Bone marrow (tissue), 2 donors: ENCODE measurements at regions not wholly inside any gene's neighbourhood (a gene's known extent, or its start where the extent isn't known, plus 50 kb on each side); places are given as distances from the start of the nearest gene placed in this dataset.

ENCODE experiments used
- DNase-seq, 2 donors: peaks; one replicate each; lab custom pipeline; 2025; lab: John Stamatoyannopoulos, UW

DNA sequence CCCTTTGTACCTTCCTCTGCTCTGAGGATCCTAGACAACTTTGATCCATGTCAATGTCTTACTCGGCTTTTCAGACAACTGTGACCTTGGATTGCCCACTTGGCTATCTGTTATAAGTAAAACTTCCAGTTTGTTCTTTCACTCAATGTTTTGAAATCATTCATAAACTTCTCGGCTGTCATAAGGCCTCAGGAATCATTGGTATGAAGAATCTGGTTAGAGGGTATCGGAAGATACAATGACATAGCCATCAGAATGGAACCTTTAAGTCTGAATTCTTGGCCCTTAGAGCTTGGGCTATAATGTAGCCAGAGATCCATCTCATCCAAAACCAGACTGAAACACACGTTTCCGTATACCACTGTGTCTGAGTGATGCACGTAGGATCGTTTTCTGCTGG is 59.0 kb upstream of the WDR1 start:
- no peak for DNase-seq

DNA sequence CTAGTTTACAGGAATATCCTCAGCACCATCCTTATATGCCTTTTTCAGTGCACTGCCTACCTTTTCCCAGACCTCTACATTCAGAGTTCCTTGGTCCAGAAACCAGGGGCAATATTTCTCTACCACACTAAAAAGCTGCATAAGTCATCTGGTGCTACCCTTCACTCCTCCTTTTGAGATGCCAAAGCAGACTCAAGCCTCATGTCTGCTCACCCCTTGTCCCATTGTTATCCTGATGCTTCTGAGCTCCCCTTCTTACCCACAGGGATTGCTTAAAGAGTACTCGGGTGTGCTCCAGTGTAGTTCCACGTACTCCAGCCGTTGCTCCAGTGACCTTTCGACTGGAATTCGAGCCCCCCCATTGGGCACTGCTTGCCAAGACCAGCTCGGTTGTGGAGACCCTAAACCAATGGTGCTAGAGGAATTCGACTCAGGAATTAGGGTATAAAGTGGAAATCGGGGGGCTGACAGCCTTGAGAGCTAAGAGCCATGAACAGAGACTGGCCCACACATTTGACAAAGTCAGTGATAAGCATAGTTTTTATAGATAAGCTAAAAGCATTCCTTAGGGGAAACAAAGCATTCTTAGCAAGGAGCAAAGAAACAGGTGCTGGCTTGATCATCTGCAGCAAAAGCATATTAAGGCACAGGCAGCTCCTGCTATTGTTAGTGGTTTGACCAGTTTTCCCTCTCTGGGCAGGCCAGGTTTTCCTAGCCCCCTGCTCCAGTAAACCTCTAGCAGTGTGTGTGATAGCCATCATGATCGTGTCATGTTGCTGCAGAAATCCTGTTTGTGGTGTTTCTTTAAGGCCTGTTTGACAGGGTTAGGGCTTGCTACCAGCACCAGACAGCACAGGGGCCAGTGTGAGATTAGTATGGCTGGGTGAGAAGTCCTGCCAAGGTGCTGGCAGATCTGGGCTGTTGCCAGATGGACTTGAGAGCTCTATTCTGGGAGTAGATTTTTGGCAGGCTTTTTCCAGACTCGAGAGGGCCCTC is 57.5 kb upstream of the WDR1 start:
- no peak for DNase-seq

DNA sequence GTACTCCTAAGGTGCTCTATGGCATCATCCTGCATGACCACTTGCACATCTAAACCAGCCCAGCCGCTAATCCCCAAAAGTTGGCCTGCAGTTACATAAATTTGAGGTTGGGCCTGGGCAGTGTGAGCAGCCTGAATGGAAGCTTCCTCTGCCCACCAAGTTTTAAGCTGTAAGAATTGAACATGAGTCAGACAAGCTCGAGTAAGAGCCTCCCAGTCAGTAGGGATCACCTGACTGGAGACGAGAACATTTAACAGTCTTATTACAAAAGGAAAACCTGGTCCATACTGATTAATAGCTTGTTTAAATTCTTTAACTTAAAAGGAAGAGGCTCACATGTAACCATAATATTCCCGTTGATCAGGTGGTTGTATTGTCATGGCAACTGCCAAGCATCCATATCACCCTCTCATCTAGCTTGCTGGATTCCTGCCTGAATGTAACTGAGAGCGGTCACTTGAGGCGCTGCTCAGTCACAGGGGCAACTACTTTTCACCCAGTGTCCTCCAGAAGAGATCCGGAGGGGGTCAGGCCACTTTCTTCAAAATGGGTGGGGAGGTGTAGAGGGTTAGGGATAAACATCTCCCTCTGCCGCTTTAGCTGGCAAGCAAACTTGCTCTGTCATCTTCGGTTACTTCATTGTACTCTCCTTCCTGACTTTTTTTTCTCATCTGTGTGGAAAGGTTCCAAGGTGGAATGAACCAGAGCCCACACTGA is 56.6 kb upstream of the WDR1 start:
- DNase-seq: peak in 1 of 2 donors; percentile 21

DNA sequence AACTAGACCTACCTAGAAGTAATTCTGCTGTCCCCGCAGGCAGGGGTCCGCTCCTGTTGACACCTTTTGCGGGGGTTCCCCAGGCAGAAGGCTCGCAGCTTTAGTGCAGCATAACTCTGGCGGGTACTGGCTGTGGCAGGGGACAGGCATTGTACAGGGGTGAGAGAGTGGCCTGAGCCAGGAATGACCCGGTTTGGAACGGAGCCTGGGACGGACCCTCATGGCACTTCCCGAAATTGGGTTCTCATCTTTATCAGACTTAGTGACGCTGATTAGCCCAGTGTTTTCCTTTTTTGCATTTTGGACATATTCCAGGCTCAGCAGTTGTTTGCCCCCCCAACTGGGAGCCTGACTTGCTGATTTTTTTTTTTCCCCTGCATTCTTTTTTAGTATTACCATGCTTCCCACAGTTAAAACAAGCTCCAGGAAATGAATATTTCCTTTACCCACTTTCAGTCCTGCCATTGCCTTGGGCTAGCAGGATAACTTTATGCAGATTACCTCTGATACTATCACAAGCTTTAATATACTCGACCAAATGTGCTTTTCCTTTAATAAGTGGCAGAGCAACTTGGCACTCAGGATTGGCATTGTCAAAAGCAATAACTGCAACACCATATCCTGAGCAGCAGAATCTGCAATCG is 55.8 kb upstream of the WDR1 start:
- no peak for DNase-seq

DNA sequence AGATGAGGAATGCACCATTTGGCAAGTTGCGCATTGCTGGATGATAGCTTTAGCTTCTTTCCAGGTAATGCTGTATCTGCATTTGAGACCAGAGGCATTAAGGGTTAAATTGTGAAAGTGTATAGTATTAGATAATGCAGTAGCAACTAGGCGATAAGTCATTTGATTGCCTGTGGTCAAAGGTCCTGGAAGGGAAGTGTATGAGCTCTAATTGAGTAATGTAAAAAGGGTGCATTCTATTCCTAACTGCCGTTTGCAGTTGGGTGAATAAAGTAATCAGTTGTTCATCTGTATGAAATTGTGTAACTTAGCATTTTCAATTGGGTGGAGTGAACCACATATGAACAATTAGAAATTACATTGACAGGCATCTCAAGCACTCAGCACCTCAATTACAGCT is 54.5 kb upstream of the WDR1 start:
- no peak for DNase-seq

DNA sequence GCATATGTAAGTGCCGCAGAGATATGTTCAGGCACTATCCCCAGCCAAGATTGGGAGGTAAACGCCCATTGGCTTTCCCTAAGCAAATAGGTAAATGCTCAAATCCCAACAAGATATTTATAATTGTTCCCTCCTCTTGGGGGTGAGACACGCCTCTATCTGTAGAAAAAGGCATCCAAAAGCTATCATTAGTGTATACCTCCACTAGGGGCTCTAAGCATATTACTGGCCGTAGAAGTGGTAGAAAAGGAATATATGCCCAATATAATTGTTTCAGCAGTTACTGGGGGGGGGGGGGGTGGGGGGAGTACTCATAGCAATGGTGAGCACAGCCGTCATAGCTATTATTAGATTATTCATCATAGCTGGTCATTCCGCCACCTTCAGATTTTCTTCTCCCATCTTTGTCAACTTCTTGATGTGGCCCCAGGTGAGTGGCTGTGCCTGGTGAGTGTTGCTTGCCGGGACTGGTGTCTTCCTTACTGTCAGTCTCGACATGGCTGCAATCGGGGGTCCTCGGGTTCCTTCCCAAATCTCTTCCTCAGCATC is 53.3 kb upstream of the WDR1 start:
- DNase-seq: no peak

DNA sequence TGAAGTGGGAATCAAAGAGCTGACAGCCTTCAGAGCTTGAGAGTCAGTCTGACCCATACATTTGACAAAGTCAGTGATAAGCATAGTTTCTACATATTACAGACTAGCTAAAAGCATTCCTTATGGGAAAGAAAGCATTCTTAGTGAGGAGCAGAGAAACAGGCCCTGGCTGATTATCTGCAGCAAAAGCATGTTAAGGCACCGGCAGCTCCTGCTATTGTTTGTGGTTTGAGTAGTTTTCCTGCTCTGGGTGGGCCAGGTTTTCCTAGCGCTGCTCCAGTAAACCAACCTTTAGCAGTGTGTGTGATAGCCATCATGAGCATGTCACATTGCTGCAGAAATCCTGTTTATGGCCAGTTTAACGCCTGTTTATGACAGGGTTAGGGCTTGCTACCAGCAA is 51.6 kb upstream of the WDR1 start:
- no peak for DNase-seq

DNA sequence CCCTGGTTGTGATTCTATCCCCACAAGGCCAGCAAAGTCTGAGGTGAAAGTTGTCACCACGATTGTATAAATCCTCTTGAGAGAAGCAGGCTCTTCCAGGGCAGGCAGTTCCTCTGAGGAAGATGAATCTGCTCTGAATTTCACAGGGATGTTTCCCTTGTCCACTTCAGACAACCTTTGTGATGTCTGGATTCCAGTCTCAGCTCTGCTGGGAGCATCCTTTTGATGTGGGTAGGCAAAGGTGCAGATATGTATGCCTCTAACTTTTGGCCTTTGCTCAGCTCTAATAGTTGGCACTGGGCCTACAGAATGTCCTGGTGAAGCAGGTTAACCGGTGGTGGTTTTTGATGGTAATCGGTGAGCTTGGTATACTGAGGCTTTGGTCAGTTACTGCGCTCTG is 50.6 kb upstream of the WDR1 start:
- no peak for DNase-seq
